ENCODE measurements at regions not wholly inside any gene's neighbourhood (a gene's known extent, or its start where the extent isn't known, plus 50 kb on each side); places are given as distances from the start of the nearest gene placed in this dataset.
"Not testable (repeated sequence)": the region's sequence is repeated elsewhere in the genome, so short reads cannot be mapped to it uniquely, and the experiment has no call there.

- Histone ChIP-seq H3K9ac (ENCODE audit: low read length) (no peak overlapping the region), H3K4me2 (ENCODE audit: low read depth, low read length, poor library complexity, severe bottlenecking) (no peak overlapping the region), H3K27ac (ENCODE audit: low read length) (no peak overlapping the region), H2AFZ (ENCODE audit: low read length) (no peak overlapping the region), H4K20me1 (ENCODE audit: insufficient read depth, low read depth, low read length) (no peaks in the 10 kb centered on the region), H3K27me3 (ENCODE audit: low read length) (no peaks in the 10 kb centered on the region), H3K4me3 (ENCODE audit: low read length) (no peak overlapping the region), H3K4me1 (ENCODE audit: low read length) (no peaks in the 10 kb centered on the region), H3K9me3 (ENCODE audit: low read length) (no peaks in the 10 kb centered on the region), H3K79me2 (ENCODE audit: low read length) (no peaks in the 10 kb centered on the region), H3K9me2 (replicated peaks; ENCODE audit: insufficient read depth, low read length) (no peaks in the 10 kb centered on the region), H3K36me3 (ENCODE audit: insufficient read depth, low read length) (no peaks in the 10 kb centered on the region)
- DNase-seq, result no peak
Observed at GRCh38 chr2:167640096-167640495, 607.3 kb downstream of the STK39 start.

DNA sequence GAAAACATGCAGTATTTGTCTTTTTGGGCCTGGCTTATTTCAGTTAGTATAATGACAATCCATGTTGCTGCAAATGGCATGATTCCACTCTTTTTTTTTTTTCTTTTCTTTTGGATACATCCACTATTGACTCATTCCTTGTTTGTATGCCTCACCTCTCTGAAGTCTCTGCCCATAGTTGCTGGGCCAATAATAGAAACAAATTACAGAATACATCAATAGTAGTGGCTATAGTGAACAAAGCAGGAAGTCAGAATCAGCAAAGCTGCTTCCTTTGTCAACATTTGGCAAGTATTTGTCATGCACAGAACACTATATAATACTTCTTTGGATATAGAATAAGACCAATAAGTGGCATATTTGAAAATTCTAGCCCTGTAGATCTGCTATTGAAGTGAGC lies 609.7 kb downstream of the STK39 start:
- H4K20me1 ChIP-seq (ENCODE audit: insufficient read depth, low read depth, low read length), result no peaks in the 10 kb centered on the region
- no peak overlapping the region for H3K27ac ChIP-seq (ENCODE audit: low read length)
- H3K9me2 ChIP-seq (replicated peaks; ENCODE audit: insufficient read depth, low read length), result no peaks in the 10 kb centered on the region
- H3K27me3 ChIP-seq (ENCODE audit: low read length), result no peaks in the 10 kb centered on the region
- H3K4me2 ChIP-seq (ENCODE audit: low read depth, low read length, poor library complexity, severe bottlenecking), result no peak overlapping the region
- no peaks in the 10 kb centered on the region for H3K36me3 ChIP-seq (ENCODE audit: insufficient read depth, low read length)
- DNase-seq, result no peak
- H2AFZ ChIP-seq (ENCODE audit: low read length), result no peak overlapping the region
- H3K79me2 ChIP-seq (ENCODE audit: low read length), result no peaks in the 10 kb centered on the region
- H3K4me3 ChIP-seq (ENCODE audit: low read length), result no peak overlapping the region
- no peaks in the 10 kb centered on the region for H3K9me3 ChIP-seq (ENCODE audit: low read length)
- no peak overlapping the region for H3K9ac ChIP-seq (ENCODE audit: low read length)
- no peaks in the 10 kb centered on the region for H3K4me1 ChIP-seq (ENCODE audit: low read length)

GRCh38 chr2:167632271-167632670 lies 615.1 kb downstream of the STK39 start:
- H3K27ac ChIP-seq (ENCODE audit: low read length); H4K20me1 ChIP-seq (ENCODE audit: insufficient read depth, low read depth, low read length); H3K4me1 ChIP-seq (ENCODE audit: low read length); H3K36me3 ChIP-seq (ENCODE audit: insufficient read depth, low read length); H3K79me2 ChIP-seq (ENCODE audit: low read length); H3K27me3 ChIP-seq (ENCODE audit: low read length); H3K4me3 ChIP-seq (ENCODE audit: low read length); H3K9ac ChIP-seq (ENCODE audit: low read length); H3K9me2 ChIP-seq (replicated peaks; ENCODE audit: insufficient read depth, low read length); H2AFZ ChIP-seq (ENCODE audit: low read length); DNase-seq; H3K9me3 ChIP-seq (ENCODE audit: low read length); H3K4me2 ChIP-seq (ENCODE audit: low read depth, low read length, poor library complexity, severe bottlenecking): not testable (repeated sequence)

DNA sequence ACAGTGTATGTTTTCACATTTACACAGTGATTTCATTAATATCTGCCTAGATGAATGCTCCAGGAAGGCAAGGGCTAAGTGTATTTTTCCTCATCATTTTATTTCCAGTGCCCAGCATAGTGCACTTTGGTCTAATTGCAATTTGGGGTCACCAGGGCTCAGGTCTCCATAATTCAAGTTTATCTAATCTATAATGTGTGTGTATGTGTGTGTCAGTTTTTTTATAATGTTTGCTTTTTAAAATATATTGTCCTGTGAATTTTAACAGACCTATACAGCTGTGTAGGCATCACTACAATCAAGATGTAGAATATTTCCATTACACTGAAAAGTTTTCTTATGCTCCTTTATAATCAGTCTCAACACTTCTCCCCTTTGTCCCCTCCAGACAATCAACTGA lies 620.4 kb downstream of the STK39 start:
- Histone ChIP-seq H3K9ac (ENCODE audit: low read length) (no peak overlapping the region), H3K4me3 (ENCODE audit: low read length) (no peak overlapping the region), H3K4me1 (ENCODE audit: low read length) (no peaks in the 10 kb centered on the region), H4K20me1 (ENCODE audit: insufficient read depth, low read depth, low read length) (no peaks in the 10 kb centered on the region), H3K9me2 (replicated peaks; ENCODE audit: insufficient read depth, low read length) (no peaks in the 10 kb centered on the region), H3K9me3 (ENCODE audit: low read length) (no peaks in the 10 kb centered on the region; the same call in 1 of the 2 replicates), H2AFZ (ENCODE audit: low read length) (no peak overlapping the region), H3K36me3 (ENCODE audit: insufficient read depth, low read length) (no peaks in the 10 kb centered on the region), H3K4me2 (ENCODE audit: low read depth, low read length, poor library complexity, severe bottlenecking) (no peak overlapping the region), H3K27me3 (ENCODE audit: low read length) (0 out of 2 replicates have a peak, but pooled peaks cover 3% of the 10 kb centered on the region), H3K79me2 (ENCODE audit: low read length) (no peaks in the 10 kb centered on the region), H3K27ac (ENCODE audit: low read length) (no peak overlapping the region)
- no peak for DNase-seq

- no peak overlapping the region for H3K4me3 ChIP-seq (ENCODE audit: low read length)
- H3K9me3 ChIP-seq (ENCODE audit: low read length), result no peaks in the 10 kb centered on the region; the same call in 1 of the 2 replicates
- H2AFZ ChIP-seq (ENCODE audit: low read length), result no peak overlapping the region
- no peaks in the 10 kb centered on the region for H3K79me2 ChIP-seq (ENCODE audit: low read length)
- H3K4me2 ChIP-seq (ENCODE audit: low read depth, low read length, poor library complexity, severe bottlenecking), result no peak overlapping the region
- H3K9me2 ChIP-seq (replicated peaks; ENCODE audit: insufficient read depth, low read length), result no peaks in the 10 kb centered on the region
- DNase-seq, result no peak
- H3K36me3 ChIP-seq (ENCODE audit: insufficient read depth, low read length), result no peaks in the 10 kb centered on the region
- no peak overlapping the region for H3K9ac ChIP-seq (ENCODE audit: low read length)
- 0 out of 2 replicates have a peak, but pooled peaks cover 3% of the 10 kb centered on the region for H3K27me3 ChIP-seq (ENCODE audit: low read length)
- no peak overlapping the region for H3K27ac ChIP-seq (ENCODE audit: low read length)
- H4K20me1 ChIP-seq (ENCODE audit: insufficient read depth, low read depth, low read length), result no peaks in the 10 kb centered on the region
- H3K4me1 ChIP-seq (ENCODE audit: low read length), result no peaks in the 10 kb centered on the region
Observed at GRCh38 chr2:167626301-167626700, 621.1 kb downstream of the STK39 start.

- Histone ChIP-seq H3K27ac (ENCODE audit: low read length) (no peak overlapping the region), H3K9me3 (ENCODE audit: low read length) (no peaks in the 10 kb centered on the region), H3K4me2 (ENCODE audit: low read depth, low read length, poor library complexity, severe bottlenecking) (no peak overlapping the region), H2AFZ (ENCODE audit: low read length) (no peak overlapping the region), H3K27me3 (ENCODE audit: low read length) (no peaks in the 10 kb centered on the region), H3K9ac (ENCODE audit: low read length) (no peak overlapping the region), H3K79me2 (ENCODE audit: low read length) (no peaks in the 10 kb centered on the region), H3K4me3 (ENCODE audit: low read length) (no peak overlapping the region), H3K9me2 (replicated peaks; ENCODE audit: insufficient read depth, low read length) (no peaks in the 10 kb centered on the region), H3K4me1 (ENCODE audit: low read length) (no peaks in the 10 kb centered on the region), H4K20me1 (ENCODE audit: insufficient read depth, low read depth, low read length) (no peaks in the 10 kb centered on the region), H3K36me3 (ENCODE audit: insufficient read depth, low read length) (no peaks in the 10 kb centered on the region)
- DNase-seq, result no peak
Observed at GRCh38 chr2:167616997-167617396, 630.4 kb downstream of the STK39 start.

DNA sequence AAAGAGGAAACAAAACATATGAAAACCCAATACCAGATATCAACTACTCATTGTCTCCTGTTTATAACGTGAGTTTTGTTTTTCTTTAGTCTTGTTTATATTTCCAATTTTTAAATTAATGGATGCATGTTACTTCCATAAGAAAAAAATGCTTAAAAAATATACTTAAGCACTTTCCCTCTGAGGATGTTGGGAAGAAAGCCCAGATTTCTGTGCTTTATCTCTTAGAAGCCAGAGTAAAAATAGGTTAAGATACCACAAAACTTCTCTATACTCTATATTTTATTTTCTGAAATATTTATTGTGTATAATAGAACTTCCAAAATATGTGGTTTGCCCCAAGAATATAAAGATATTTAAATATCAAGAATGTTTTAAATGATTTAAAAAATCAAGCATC lies 633.9 kb downstream of the STK39 start:
- H3K4me3 ChIP-seq (ENCODE audit: low read length), result no peak overlapping the region
- no peaks in the 10 kb centered on the region for H3K79me2 ChIP-seq (ENCODE audit: low read length)

GRCh38 chr2:167608487-167608886 lies 638.9 kb downstream of the STK39 start:
- H3K36me3 ChIP-seq (ENCODE audit: insufficient read depth, low read length), result no peaks in the 10 kb centered on the region
- H3K79me2 ChIP-seq (ENCODE audit: low read length), result no peaks in the 10 kb centered on the region
- H3K4me2 ChIP-seq (ENCODE audit: low read depth, low read length, poor library complexity, severe bottlenecking), result no peak overlapping the region
- no peak overlapping the region for H3K27ac ChIP-seq (ENCODE audit: low read length)
- no peaks in the 10 kb centered on the region for H3K27me3 ChIP-seq (ENCODE audit: low read length)
- no peaks in the 10 kb centered on the region for H3K4me1 ChIP-seq (ENCODE audit: low read length)
- H3K9me2 ChIP-seq (replicated peaks; ENCODE audit: insufficient read depth, low read length), result no peaks in the 10 kb centered on the region
- no peaks in the 10 kb centered on the region for H3K9me3 ChIP-seq (ENCODE audit: low read length)
- DNase-seq, result no peak
- no peak overlapping the region for H3K9ac ChIP-seq (ENCODE audit: low read length)
- no peaks in the 10 kb centered on the region for H4K20me1 ChIP-seq (ENCODE audit: insufficient read depth, low read depth, low read length)
- no peak overlapping the region for H2AFZ ChIP-seq (ENCODE audit: low read length)
- H3K4me3 ChIP-seq (ENCODE audit: low read length), result no peak overlapping the region

More for the DNA sequence above, 633.9 kb downstream of the STK39 start:
- Histone ChIP-seq H2AFZ (ENCODE audit: low read length) (no peak overlapping the region), H3K36me3 (ENCODE audit: insufficient read depth, low read length) (no peaks in the 10 kb centered on the region), H3K4me2 (ENCODE audit: low read depth, low read length, poor library complexity, severe bottlenecking) (no peak overlapping the region), H3K9me3 (ENCODE audit: low read length) (no peaks in the 10 kb centered on the region), H3K27ac (ENCODE audit: low read length) (no peak overlapping the region), H3K9me2 (replicated peaks; ENCODE audit: insufficient read depth, low read length) (no peaks in the 10 kb centered on the region), H4K20me1 (ENCODE audit: insufficient read depth, low read depth, low read length) (no peaks in the 10 kb centered on the region), H3K9ac (ENCODE audit: low read length) (no peak overlapping the region), H3K27me3 (ENCODE audit: low read length) (no peaks in the 10 kb centered on the region), H3K4me1 (ENCODE audit: low read length) (no peaks in the 10 kb centered on the region)
- DNase-seq, result no peak

DNA sequence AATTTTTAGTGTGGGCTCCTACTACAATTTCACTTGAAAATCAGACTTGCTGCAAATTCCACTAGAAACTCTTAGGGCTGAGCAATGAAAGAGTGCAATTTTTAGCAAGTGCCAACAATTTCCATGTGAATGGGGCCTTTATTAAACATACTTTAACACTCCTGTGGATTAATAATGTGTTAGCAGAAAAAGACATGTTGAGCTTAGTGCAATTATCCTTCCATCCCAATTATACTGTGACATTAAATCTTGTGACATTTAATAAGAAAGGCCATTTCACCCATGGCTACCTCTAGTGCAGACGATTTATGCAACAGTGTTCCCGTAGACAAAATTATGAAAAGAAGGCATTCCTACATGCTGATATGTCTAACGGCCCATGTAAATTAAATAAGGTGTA lies 639.7 kb downstream of the STK39 start:
- Histone ChIP-seq H2AFZ (ENCODE audit: low read length) (no peak overlapping the region), H3K79me2 (ENCODE audit: low read length) (no peaks in the 10 kb centered on the region), H3K27me3 (ENCODE audit: low read length) (no peaks in the 10 kb centered on the region), H3K4me1 (ENCODE audit: low read length) (no peaks in the 10 kb centered on the region), H3K4me2 (ENCODE audit: low read depth, low read length, poor library complexity, severe bottlenecking) (no peak overlapping the region), H3K27ac (ENCODE audit: low read length) (no peak overlapping the region), H3K9me3 (ENCODE audit: low read length) (no peaks in the 10 kb centered on the region), H3K4me3 (ENCODE audit: low read length) (no peak overlapping the region), H3K9me2 (replicated peaks; ENCODE audit: insufficient read depth, low read length) (no peaks in the 10 kb centered on the region), H3K36me3 (ENCODE audit: insufficient read depth, low read length) (no peaks in the 10 kb centered on the region), H3K9ac (ENCODE audit: low read length) (no peak overlapping the region), H4K20me1 (ENCODE audit: insufficient read depth, low read depth, low read length) (no peaks in the 10 kb centered on the region)
- DNase-seq, result no peak

Data from Karpas-422 (cell line).